Fibroblast of skin of right biceps (primary cell): ENCODE measurements at regions not wholly inside any gene's neighbourhood (a gene's known extent, or its start where the extent isn't known, plus 50 kb on each side); places are given as distances from the start of the nearest gene placed in this dataset.

Source experiments
- DNase-seq: peaks from one replicate; pipeline ENCODE4 v3.0.0-alpha.2; 2013

GRCh38 chr3:140627756-140628155, 50.1 kb upstream of the TRIM42 start:
- peak; percentile 22 for DNase-seq
